Suprapubic skin (tissue), 4 donors: ENCODE measurements at regions not wholly inside any gene's neighbourhood (a gene's known extent, or its start where the extent isn't known, plus 50 kb on each side); places are given as distances from the start of the nearest gene placed in this dataset.
A peak's percentile ranks its signal among the peaks of the same experiment; 100 is the strongest.

Experiments
- DNase-seq, 2 donors: peaks; one replicate each; pipeline ENCODE4 v3.0.0-alpha.2; 2019; ENCODE audit warnings: low spot score in 2 of 2
- H3K27ac ChIP-seq: fragments of 200-600 bp; sonication (generic); one replicate; pipeline ENCODE4 v1.5.1; 2019
- H3K27me3 ChIP-seq: fragments of 200-600 bp; sonication (generic); one replicate; pipeline ENCODE4 v1.5.1; 2019
- H3K36me3 ChIP-seq: fragments of 200-600 bp; sonication (generic); one replicate; pipeline ENCODE4 v1.5.1; 2019
- H3K4me1 ChIP-seq: fragments of 200-600 bp; sonication (generic); one replicate; pipeline ENCODE4 v1.5.1; 2019
- H3K4me3 ChIP-seq: fragments of 200-600 bp; sonication (generic); one replicate; pipeline ENCODE4 v1.5.1; 2019; ENCODE audit warnings: mild to moderate bottlenecking
- H3K9me3 ChIP-seq: fragments of 200-600 bp; sonication (generic); one replicate; pipeline ENCODE4 v1.5.1; 2019
- EP300 ChIP-seq: sonication (generic); formaldehyde crosslinking; IDR thresholded peaks from one replicate; pipeline ENCODE4 v1.6.1; 2017; ENCODE audit warnings: antibody characterized with exemption
- POLR2A ChIP-seq, 2 donors: fragments of 450-650 bp; IDR thresholded peaks; one replicate each; pipeline ENCODE4 v1.6.1; 2017; ENCODE audit warnings: antibody characterized with exemption in 2 of 2, mild to moderate bottlenecking in 2 of 2, moderate library complexity in 2 of 2
- POLR2AphosphoS5 ChIP-seq, 3 donors: sonication (generic); formaldehyde crosslinking; IDR thresholded peaks; one replicate each; pipeline ENCODE4 v1.6.1; 2017; ENCODE audit warnings: antibody characterized with exemption in 3 of 3
- WGBS: methylation state at CpG from one replicate; pipeline ENCODE4 v1.1.5; 2018; 5-methylcytosine and 5-hydroxymethylcytosine counted together
- TF ChIP-seq, protein P1 (sequence below), 2 donors: fragments of 200-600 bp in 1 of 2; fragments of 450-650 bp in 1 of 2; sonication (generic) in 1 of 2; IDR thresholded peaks; one replicate each; pipeline ENCODE4 v1.5.1; 2016 to 2019; ENCODE audit warnings: antibody characterized with exemption in 2 of 2, mild to moderate bottlenecking in 1 of 2, moderate library complexity in 1 of 2

DNA sequence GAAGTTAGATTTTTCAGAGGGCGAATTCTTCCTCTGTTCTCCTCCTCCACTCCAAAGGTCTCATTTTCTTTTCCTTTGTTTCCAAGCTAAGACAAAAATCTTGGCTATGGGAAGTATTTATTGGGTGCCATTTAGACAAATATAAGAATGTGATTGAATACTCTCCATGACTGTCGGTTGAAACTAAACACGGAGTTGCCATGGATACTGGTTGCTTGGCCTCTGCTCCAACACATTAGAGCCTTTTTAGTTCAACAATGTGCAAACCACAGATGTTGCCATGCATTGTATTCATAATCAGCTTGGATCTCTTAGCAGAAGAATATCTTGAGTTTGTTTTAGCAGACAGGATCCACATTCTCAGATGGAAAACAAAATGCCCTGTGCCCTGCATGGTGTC is 366.5 kb upstream of the LCORL start:
- no peak overlapping the region for H3K4me3 ChIP-seq
- no peaks in the 10 kb centered on the region for H3K36me3 ChIP-seq
- WGBS = 54% methylated on average over 3 of the region's 3 CpGs
- no peaks in the 10 kb centered on the region for H3K4me1 ChIP-seq
- H3K9me3 ChIP-seq = no peaks in the 10 kb centered on the region
- H3K27ac ChIP-seq = no peak overlapping the region
- DNase-seq = no peak
- no peak for TF ChIP-seq POLR2A (IDR thresholded peaks at IDR 0.05)
- no peak for TF ChIP-seq EP300
- no peak for TF ChIP-seq POLR2AphosphoS5 (IDR thresholded peaks at IDR 0.05)
- TF ChIP-seq, protein P1, sequence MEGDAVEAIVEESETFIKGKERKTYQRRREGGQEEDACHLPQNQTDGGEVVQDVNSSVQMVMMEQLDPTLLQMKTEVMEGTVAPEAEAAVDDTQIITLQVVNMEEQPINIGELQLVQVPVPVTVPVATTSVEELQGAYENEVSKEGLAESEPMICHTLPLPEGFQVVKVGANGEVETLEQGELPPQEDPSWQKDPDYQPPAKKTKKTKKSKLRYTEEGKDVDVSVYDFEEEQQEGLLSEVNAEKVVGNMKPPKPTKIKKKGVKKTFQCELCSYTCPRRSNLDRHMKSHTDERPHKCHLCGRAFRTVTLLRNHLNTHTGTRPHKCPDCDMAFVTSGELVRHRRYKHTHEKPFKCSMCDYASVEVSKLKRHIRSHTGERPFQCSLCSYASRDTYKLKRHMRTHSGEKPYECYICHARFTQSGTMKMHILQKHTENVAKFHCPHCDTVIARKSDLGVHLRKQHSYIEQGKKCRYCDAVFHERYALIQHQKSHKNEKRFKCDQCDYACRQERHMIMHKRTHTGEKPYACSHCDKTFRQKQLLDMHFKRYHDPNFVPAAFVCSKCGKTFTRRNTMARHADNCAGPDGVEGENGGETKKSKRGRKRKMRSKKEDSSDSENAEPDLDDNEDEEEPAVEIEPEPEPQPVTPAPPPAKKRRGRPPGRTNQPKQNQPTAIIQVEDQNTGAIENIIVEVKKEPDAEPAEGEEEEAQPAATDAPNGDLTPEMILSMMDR (IDR thresholded peaks at IDR 0.05) = no peak
- no peaks in the 10 kb centered on the region for H3K27me3 ChIP-seq

DNA sequence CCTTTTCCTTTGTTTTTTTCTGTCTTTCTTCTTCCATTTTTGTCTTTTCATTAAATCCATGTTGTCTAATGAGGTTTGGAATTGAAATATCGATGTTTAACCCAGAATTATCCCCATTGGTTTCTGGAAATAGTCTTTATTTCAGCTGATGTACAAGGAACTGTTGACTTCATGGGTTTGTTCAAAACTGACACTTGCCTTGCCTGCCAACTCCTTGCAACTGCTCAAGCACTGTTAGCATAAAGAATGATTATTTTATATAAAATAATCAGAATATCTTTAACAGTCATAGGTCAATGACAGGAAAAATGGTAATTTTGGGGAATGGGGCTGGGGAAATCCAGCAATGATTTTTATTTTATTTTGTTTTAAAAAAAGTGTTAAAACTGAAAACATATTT is 359.6 kb upstream of the LCORL start:
- Histone ChIP-seq H3K27me3 (no peaks in the 10 kb centered on the region), H3K36me3 (no peaks in the 10 kb centered on the region), H3K9me3 (no peaks in the 10 kb centered on the region), H3K4me1 (no peaks in the 10 kb centered on the region), H3K4me3 (no peak overlapping the region), H3K27ac (no peak overlapping the region)
- 61% methylated on average over 1 of the region's 1 CpG for WGBS
- TF ChIP-seq POLR2A (IDR thresholded peaks at IDR 0.05) = no peak
- no peak for TF ChIP-seq EP300
- DNase-seq = no peak

DNA sequence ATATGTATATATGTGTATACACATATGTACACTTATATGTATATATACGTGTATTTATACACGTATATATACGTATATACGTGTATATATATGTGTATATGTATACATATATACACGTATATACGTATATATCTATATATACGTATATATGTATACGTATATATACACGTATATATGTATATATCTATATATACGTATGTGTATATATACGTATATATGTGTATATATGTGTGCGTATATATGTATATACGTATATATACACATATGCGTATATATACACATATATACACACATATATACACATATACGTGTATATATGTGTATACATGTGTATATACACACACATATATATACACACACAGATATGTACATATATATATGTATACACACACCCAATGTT is 348.0 kb upstream of the LCORL start:
- DNase-seq = no peak
- no peak overlapping the region for H3K27ac ChIP-seq
- no peaks in the 10 kb centered on the region for H3K4me1 ChIP-seq
- H3K4me3 ChIP-seq = no peak overlapping the region
- H3K36me3 ChIP-seq = no peaks in the 10 kb centered on the region
- H3K27me3 ChIP-seq = no peaks in the 10 kb centered on the region
- no peaks in the 10 kb centered on the region for H3K9me3 ChIP-seq
- TF ChIP-seq, protein P1 (IDR thresholded peaks at IDR 0.05) = no peak
- no peak for TF ChIP-seq POLR2AphosphoS5 (IDR thresholded peaks at IDR 0.05)
- no peak for TF ChIP-seq POLR2A (IDR thresholded peaks at IDR 0.05)
- TF ChIP-seq EP300 = no peak
- 92% methylated on average over 15 of the region's 15 CpGs for WGBS

DNA sequence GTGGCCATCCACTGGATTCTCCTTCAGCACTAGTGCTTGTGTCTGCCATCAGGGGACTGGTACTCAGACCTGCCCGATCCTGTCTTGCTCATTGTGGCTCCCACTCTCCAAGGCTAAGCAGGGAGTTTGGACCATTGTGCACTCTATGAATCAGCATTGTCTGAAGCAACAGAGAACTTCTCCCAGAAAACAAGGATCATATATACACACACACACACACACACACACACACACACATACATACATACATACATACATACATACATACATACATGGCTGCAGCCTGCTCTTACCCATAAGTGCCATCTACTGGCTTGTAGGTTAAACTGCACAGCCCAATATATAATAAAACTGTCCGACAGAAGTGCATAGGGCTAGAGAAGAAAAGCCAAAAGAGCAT is 345.3 kb upstream of the LCORL start:
- no peak for TF ChIP-seq POLR2AphosphoS5 (IDR thresholded peaks at IDR 0.05)
- TF ChIP-seq, protein P1 (IDR thresholded peaks at IDR 0.05) = peak in 1 of 2 donors; percentile 51
- no peaks in the 10 kb centered on the region for H3K9me3 ChIP-seq
- 54% methylated on average over 2 of the region's 2 CpGs for WGBS
- H3K4me1 ChIP-seq = no peaks in the 10 kb centered on the region
- H3K36me3 ChIP-seq = no peaks in the 10 kb centered on the region
- no peak overlapping the region for H3K4me3 ChIP-seq
- H3K27ac ChIP-seq = no peak overlapping the region
- no peaks in the 10 kb centered on the region for H3K27me3 ChIP-seq
- DNase-seq = no peak

DNA sequence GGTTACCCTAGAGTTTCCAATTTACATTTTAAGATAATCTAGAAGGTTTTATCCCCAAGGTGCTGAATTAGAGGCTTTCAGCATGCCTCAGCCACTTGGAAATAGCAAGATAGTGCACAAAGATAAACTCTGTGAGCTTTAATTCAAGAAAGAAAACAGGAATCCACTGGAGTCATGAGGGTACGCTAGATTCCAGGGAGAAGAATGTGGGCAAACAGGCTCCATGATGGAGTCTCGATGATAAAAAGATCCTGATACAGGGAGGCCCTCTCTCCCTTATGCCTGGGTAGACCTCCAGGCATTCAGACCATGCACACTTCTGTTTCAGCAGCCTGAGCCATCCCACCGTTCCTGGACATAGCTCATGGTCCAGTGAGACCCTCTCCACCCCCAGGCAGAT is 344.6 kb upstream of the LCORL start:
- no peak overlapping the region for H3K27ac ChIP-seq
- H3K4me3 ChIP-seq = no peak overlapping the region
- no peaks in the 10 kb centered on the region for H3K4me1 ChIP-seq
- no peaks in the 10 kb centered on the region for H3K36me3 ChIP-seq
- DNase-seq = no peak
- WGBS = 72% methylated on average over 3 of the region's 3 CpGs
- no peaks in the 10 kb centered on the region for H3K9me3 ChIP-seq
- TF ChIP-seq, protein P1 (IDR thresholded peaks at IDR 0.05) = no peak
- TF ChIP-seq POLR2A (IDR thresholded peaks at IDR 0.05) (no peak), EP300 (no peak), POLR2AphosphoS5 (IDR thresholded peaks at IDR 0.05) (no peak)
- no peaks in the 10 kb centered on the region for H3K27me3 ChIP-seq

DNA sequence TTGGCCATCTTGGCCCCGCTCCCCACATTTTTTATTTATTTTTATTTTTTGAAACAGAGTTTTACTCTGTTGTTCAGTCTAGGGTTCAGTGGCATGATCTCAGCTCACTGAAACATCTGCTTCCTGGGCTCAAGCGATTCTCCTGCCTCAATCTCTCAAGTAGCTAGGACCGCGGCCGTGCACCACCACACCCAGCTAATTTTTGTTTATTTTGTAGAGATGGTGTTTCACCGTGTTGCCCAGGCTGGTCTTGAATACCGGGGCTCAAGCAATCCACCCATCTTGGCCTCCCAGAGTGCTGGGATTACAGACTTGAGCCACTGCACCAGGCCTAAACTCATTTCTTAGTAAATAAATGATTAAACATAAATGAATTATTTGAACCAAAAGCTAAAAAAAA is 322.0 kb upstream of the LCORL start:
- WGBS = 95% methylated on average over 7 of the region's 7 CpGs
- H3K9me3 ChIP-seq = no peaks in the 10 kb centered on the region
- H3K27me3 ChIP-seq = no peaks in the 10 kb centered on the region
- no peaks in the 10 kb centered on the region for H3K36me3 ChIP-seq
- no peak overlapping the region for H3K4me3 ChIP-seq
- H3K27ac ChIP-seq = no peak overlapping the region
- DNase-seq = no peak
- no peaks in the 10 kb centered on the region for H3K4me1 ChIP-seq
- no peak for TF ChIP-seq EP300
